H9 (cell line): ENCODE measurements at regions not wholly inside any gene's neighbourhood (a gene's known extent, or its start where the extent isn't known, plus 50 kb on each side); places are given as distances from the start of the nearest gene placed in this dataset.

Source experiments
- DNase-seq: peaks from one replicate; pipeline ENCODE4 v3.0.0-alpha.2; 2017
- H2AFZ ChIP-seq: one replicate; pipeline ENCODE4 v1.6.1; 2013; ENCODE audit warnings: mild to moderate bottlenecking, low read length, control low read depth, moderate library complexity
- H2AK5ac ChIP-seq: 2 replicates; pipeline ENCODE4 v1.6.1; 2013; ENCODE audit warnings: low read length, control low read depth, mixed read lengths; ENCODE audit not compliant: insufficient read length
- H2BK120ac ChIP-seq: one replicate; pipeline ENCODE4 v1.6.1; 2013; ENCODE audit warnings: low read depth, mild to moderate bottlenecking, low read length, control low read depth, inconsistent platforms; ENCODE audit not compliant: poor library complexity, severe bottlenecking
- H2BK12ac ChIP-seq: 2 replicates; pipeline ENCODE4 v1.6.1; 2013; ENCODE audit warnings: low read length, control low read depth, mixed read lengths, low read depth; ENCODE audit not compliant: insufficient read length
- H2BK15ac ChIP-seq: 2 replicates; pipeline ENCODE4 v1.6.1; 2013; ENCODE audit warnings: low read depth, low read length, control low read depth
- H2BK20ac ChIP-seq: one replicate; pipeline ENCODE4 v1.6.1; 2013; ENCODE audit warnings: low read depth, mild to moderate bottlenecking, low read length, control low read depth, inconsistent platforms; ENCODE audit not compliant: poor library complexity, severe bottlenecking
- H2BK5ac ChIP-seq: 2 replicates; pipeline ENCODE4 v1.6.1; 2013; ENCODE audit warnings: low read length, control low read depth, mixed read lengths; ENCODE audit not compliant: insufficient read length
- H3K14ac ChIP-seq: 2 replicates; pipeline ENCODE4 v1.6.1; 2013; ENCODE audit warnings: low read length, control low read depth; ENCODE audit not compliant: insufficient read depth
- H3K18ac ChIP-seq: 2 replicates; pipeline ENCODE4 v1.6.1; 2013; ENCODE audit warnings: low read depth, mild to moderate bottlenecking, mixed read lengths, low read length, control low read depth; ENCODE audit not compliant: insufficient read length
- H3K23ac ChIP-seq: 2 replicates; pipeline ENCODE4 v1.6.1; 2013; ENCODE audit warnings: low read length, control low read depth, mixed read lengths, low read depth; ENCODE audit not compliant: insufficient read length
- H3K23me2 ChIP-seq: 2 replicates; pipeline ENCODE4 v1.6.1; 2013; ENCODE audit warnings: low read depth, mild to moderate bottlenecking, mixed read lengths, low read length, control low read depth; ENCODE audit not compliant: insufficient read length, poor library complexity, severe bottlenecking
- H3K27ac ChIP-seq: 2 replicates; pipeline ENCODE4 v1.5.1; 2013; ENCODE audit warnings: low read length, control low read depth, mixed read lengths, low read depth; ENCODE audit not compliant: insufficient read length
- H3K27me3 ChIP-seq: 2 replicates; pipeline ENCODE4 v1.6.1; 2013; ENCODE audit warnings: low read length, control low read depth, inconsistent platforms; ENCODE audit not compliant: insufficient read depth
- H3K4ac ChIP-seq: 2 replicates; pipeline ENCODE4 v1.6.1; 2013; ENCODE audit warnings: low read depth, mild to moderate bottlenecking, control low read depth, inconsistent platforms, low read length, moderate library complexity
- H3K4me1 ChIP-seq: 2 replicates; pipeline ENCODE4 v1.6.1; 2013; ENCODE audit warnings: low read length, control low read depth, inconsistent platforms; ENCODE audit not compliant: insufficient read depth
- H3K4me2 ChIP-seq: 2 replicates; pipeline ENCODE4 v1.6.1; 2013; ENCODE audit warnings: low read length, control low read depth, mixed read lengths; ENCODE audit not compliant: insufficient read length, insufficient read depth
- H3K56ac ChIP-seq: 2 replicates; pipeline ENCODE4 v1.6.1; 2013; ENCODE audit warnings: low read depth, mild to moderate bottlenecking, mixed read lengths, low read length, control low read depth; ENCODE audit not compliant: insufficient read length
- H3K79me1 ChIP-seq: 2 replicates; pipeline ENCODE4 v1.6.1; 2013; ENCODE audit warnings: low read depth, mild to moderate bottlenecking, moderate library complexity, low read length, control low read depth, inconsistent platforms; ENCODE audit not compliant: insufficient read depth, poor library complexity, severe bottlenecking
- H3K79me2 ChIP-seq: 2 replicates; pipeline ENCODE4 v1.6.1; 2013; ENCODE audit warnings: low read length, control low read depth, inconsistent platforms; ENCODE audit not compliant: insufficient read depth
- H3K9ac ChIP-seq: 2 replicates; pipeline ENCODE4 v1.6.1; 2013; ENCODE audit warnings: low read length, control low read depth, mixed read lengths; ENCODE audit not compliant: insufficient read length; ENCODE audit errors: extremely low read depth
- H3K9me3 ChIP-seq: one replicate; pipeline ENCODE4 v1.6.1; 2013; ENCODE audit warnings: low read depth, low read length, inconsistent platforms; ENCODE audit not compliant: control insufficient read depth
- H3T11ph ChIP-seq: one replicate; pipeline ENCODE4 v1.6.1; 2013; ENCODE audit warnings: mild to moderate bottlenecking, low read length, control low read depth, inconsistent platforms
- H4K20me1 ChIP-seq: one replicate; pipeline ENCODE4 v1.6.1; 2013; ENCODE audit not compliant: control insufficient read depth, insufficient read length, insufficient read depth
- H4K5ac ChIP-seq: 2 replicates; pipeline ENCODE4 v1.6.1; 2013; ENCODE audit warnings: low read depth, mild to moderate bottlenecking, mixed read lengths, low read length, control low read depth; ENCODE audit not compliant: insufficient read length
- H4K8ac ChIP-seq: replicated peaks from 2 replicates; pipeline ENCODE4 v1.6.1; 2013; ENCODE audit warnings: low read length, control low read depth, mixed read lengths, low read depth; ENCODE audit not compliant: insufficient read length
- H4K91ac ChIP-seq: 2 replicates; pipeline ENCODE4 v1.6.1; 2013; ENCODE audit warnings: low read depth, mild to moderate bottlenecking, moderate library complexity, mixed read lengths, low read length, control low read depth; ENCODE audit not compliant: insufficient read length
- H3K27ac Mint-ChIP-seq, 3 experiments: 2 replicates in 2 of 3; 3 replicates in 1 of 3; pipeline ENCODE4 v1.8.0; 2020 to 2021; ENCODE audit warnings: mixed read lengths in 3 of 3, mild to moderate bottlenecking in 1 of 3, moderate library complexity in 1 of 3
- H3K27me3 Mint-ChIP-seq: 2 replicates; pipeline ENCODE4 v1.8.0; 2021; ENCODE audit warnings: low read depth, mild to moderate bottlenecking, moderate library complexity, mixed read lengths
- H3K36me3 Mint-ChIP-seq, 3 experiments: 2 replicates in 2 of 3; 3 replicates in 1 of 3; pipeline ENCODE4 v1.8.0; 2020 to 2021; ENCODE audit warnings: low read depth in 3 of 3, mixed read lengths in 3 of 3; ENCODE audit not compliant: insufficient read depth in 1 of 3
- H3K4me1 Mint-ChIP-seq, 2 experiments: 2 replicates each; pipeline ENCODE4 v1.8.0; 2020; ENCODE audit warnings: mixed read lengths in 2 of 2
- H3K4me3 Mint-ChIP-seq, 2 experiments: 2 replicates in 1 of 2; 3 replicates in 1 of 2; pipeline ENCODE4 v1.8.0; 2020 to 2021; ENCODE audit warnings: mild to moderate bottlenecking in 2 of 2, mixed read lengths in 2 of 2, moderate library complexity in 1 of 2
- H3K9me3 Mint-ChIP-seq, 2 experiments: 2 replicates in 1 of 2; 3 replicates in 1 of 2; pipeline ENCODE4 v1.8.0; 2020; ENCODE audit warnings: mild to moderate bottlenecking in 2 of 2, mixed read lengths in 2 of 2, moderate library complexity in 1 of 2
- CTCF ChIP-seq: fragments of 200-600 bp; sonication (generic); conservative IDR thresholded peaks from 3 replicates; pipeline ENCODE4 v1.8.0; 2021; ENCODE audit warnings: antibody characterized with exemption, mild to moderate bottlenecking
- WGBS: extraction: QIAGEN DNeasy Blood & Tissue Kit; methylation state at CpG from one replicate; pipeline ENCODE4 v1.1.7; 2013; ENCODE audit warnings: missing lambda C conversion rate, low lambda C conversion rate, mixed read lengths; ENCODE audit not compliant: insufficient read length; ENCODE audit errors: extremely low coverage; 5-methylcytosine and 5-hydroxymethylcytosine counted together

GRCh38 chr6:37766717-37767116 lies 52.8 kb upstream of the ZFAND3 start:
- no peaks in the 10 kb centered on the region for H3K4me1 ChIP-seq
- H4K8ac ChIP-seq, result no peak overlapping the region
- Mint-ChIP-seq H3K27ac (no peak overlapping the region), H3K9me3 (peaks cover 0 to 3% of the 10 kb centered on the region in 2 experiments; a peak in 2 of 5 replicates), H3K4me1 (peaks cover 8 to 20% of the 10 kb centered on the region in 2 experiments), H3K36me3 (no peaks in the 10 kb centered on the region; a peak in 2 of 7 replicates), H3K27me3 (peaks cover 100% of the 10 kb centered on the region), H3K4me3 (no peak overlapping the region)
- H3K79me1 ChIP-seq, result no peaks in the 10 kb centered on the region
- no peak overlapping the region for H3K9ac ChIP-seq
- H3T11ph ChIP-seq, result no peak overlapping the region
- H3K9me3 ChIP-seq, result no peaks in the 10 kb centered on the region
- no peak overlapping the region for H2BK20ac ChIP-seq
- H2AK5ac ChIP-seq, result no peak overlapping the region
- no peak overlapping the region for H3K56ac ChIP-seq
- H3K23me2 ChIP-seq, result no peaks in the 10 kb centered on the region
- no peak for DNase-seq
- WGBS, result no CpG with 5 or more reads among the region's 1 CpG
- H2BK15ac ChIP-seq, result no peak overlapping the region
- no peak overlapping the region for H2BK5ac ChIP-seq
- TF ChIP-seq CTCF, result no peak
- H2BK12ac ChIP-seq, result no peak overlapping the region
- no peak overlapping the region for H3K27ac ChIP-seq
- H4K20me1 ChIP-seq, result no peaks in the 10 kb centered on the region
- H3K4ac ChIP-seq, result no peak overlapping the region
- H3K79me2 ChIP-seq, result no peaks in the 10 kb centered on the region
- no peak overlapping the region for H3K4me2 ChIP-seq
- H3K18ac ChIP-seq, result no peak overlapping the region
- H3K23ac ChIP-seq, result no peak overlapping the region
- no peak overlapping the region for H4K5ac ChIP-seq
- no peak overlapping the region for H2BK120ac ChIP-seq
- no peak overlapping the region for H4K91ac ChIP-seq
- no peak overlapping the region for H3K14ac ChIP-seq
- peaks cover 72% of the 10 kb centered on the region for H3K27me3 ChIP-seq
- H2AFZ ChIP-seq, result no peak overlapping the region
